Upper lobe of right lung (tissue), 1 donor: ENCODE measurements at regions not wholly inside any gene's neighbourhood (a gene's known extent, or its start where the extent isn't known, plus 50 kb on each side); places are given as distances from the start of the nearest gene placed in this dataset.

Experiments used
- ATAC-seq: fragments of 200-7000 bp; cut with Tn5 transposase; one replicate; pipeline ENCODE4 v1.9.1; 2020; ENCODE audit warnings: mild to moderate bottlenecking, moderate library complexity
- DNase-seq: peaks from one replicate; pipeline ENCODE4 v3.0.0-alpha.2; 2020
- H3K27ac ChIP-seq: fragments of 200-600 bp; one replicate; pipeline ENCODE4 v1.8.0; 2022
- H3K27me3 ChIP-seq: fragments of 200-600 bp; one replicate; pipeline ENCODE4 v1.8.0; 2022; ENCODE audit warnings: mild to moderate bottlenecking
- H3K36me3 ChIP-seq: fragments of 200-600 bp; one replicate; pipeline ENCODE4 v1.8.0; 2022
- H3K4me1 ChIP-seq: fragments of 200-600 bp; one replicate; pipeline ENCODE4 v1.8.0; 2022
- H3K4me3 ChIP-seq: fragments of 200-600 bp; one replicate; pipeline ENCODE4 v1.8.0; 2022; ENCODE audit warnings: mild to moderate bottlenecking
- H3K9me3 ChIP-seq: fragments of 200-600 bp; one replicate; pipeline ENCODE4 v1.8.0; 2022
- CTCF ChIP-seq: fragments of 200-600 bp; IDR thresholded peaks from one replicate; pipeline ENCODE4 v1.8.0; 2022; ENCODE audit warnings: antibody characterized with exemption
- intact Hi-C: fragments of 100-400 bp; cut with DNase I; formaldehyde crosslinking; loops from one replicate; pipeline ENCODE4 v1.11.0; 2022
- donor health status: DM: no; HTN: yes; CAD: no; lungs with severe emphysema.

GRCh38 chr7:21020667-21021066 lies 234.0 kb upstream of the SP8 start:
- Histone ChIP-seq H3K27me3 (no peaks in the 10 kb centered on the region), H3K4me1 (no peaks in the 10 kb centered on the region), H3K36me3 (no peaks in the 10 kb centered on the region), H3K4me3 (no peak overlapping the region), H3K27ac (no peak overlapping the region), H3K9me3 (no peaks in the 10 kb centered on the region)
- DNase-seq: no peak
- intact Hi-C loops: no loop called here
- ATAC-seq: no peak
- no peak for TF ChIP-seq CTCF

- TF ChIP-seq CTCF: no peak
- H3K9me3 ChIP-seq: no peaks in the 10 kb centered on the region
- intact Hi-C loops: no loop called here
- ATAC-seq: no peak
- no peaks in the 10 kb centered on the region for H3K4me1 ChIP-seq
- DNase-seq: no peak
- H3K27ac ChIP-seq: no peak overlapping the region
- no peak overlapping the region for H3K4me3 ChIP-seq
- no peaks in the 10 kb centered on the region for H3K27me3 ChIP-seq
- H3K36me3 ChIP-seq: no peaks in the 10 kb centered on the region
Measured at GRCh38 chr7:21023841-21024484, 237.3 kb upstream of the SP8 start.

- no peaks in the 10 kb centered on the region for H3K4me1 ChIP-seq
- intact Hi-C loops: no loop called here
- no peaks in the 10 kb centered on the region for H3K27me3 ChIP-seq
- DNase-seq (no peak), ATAC-seq (no peak)
- H3K9me3 ChIP-seq: no peaks in the 10 kb centered on the region
- TF ChIP-seq CTCF: no peak
- H3K4me3 ChIP-seq: no peak overlapping the region
- H3K27ac ChIP-seq: no peak overlapping the region
- H3K36me3 ChIP-seq: no peaks in the 10 kb centered on the region
Measured at GRCh38 chr7:21024485-21024867, 237.8 kb upstream of the SP8 start.

- ATAC-seq (peak; percentile 85), DNase-seq (no peak)
- H3K27me3 ChIP-seq: no peaks in the 10 kb centered on the region
- no peaks in the 10 kb centered on the region for H3K36me3 ChIP-seq
- no peak for TF ChIP-seq CTCF
- H3K9me3 ChIP-seq: no peaks in the 10 kb centered on the region
- intact Hi-C loops: no loop called here
- H3K4me3 ChIP-seq: no peak overlapping the region
- no peak overlapping the region for H3K27ac ChIP-seq
- H3K4me1 ChIP-seq: no peaks in the 10 kb centered on the region
Measured at GRCh38 chr7:21028186-21028585, 241.5 kb upstream of the SP8 start.

GRCh38 chr7:21028599-21028998 lies 241.9 kb upstream of the SP8 start:
- no peak for ATAC-seq
- DNase-seq: no peak
- intact Hi-C loops: no loop called here

More at GRCh38 chr7:21028599-21028998, 241.9 kb upstream of the SP8 start:
- no peak overlapping the region for H3K27ac ChIP-seq
- no peak overlapping the region for H3K4me3 ChIP-seq
- no peaks in the 10 kb centered on the region for H3K9me3 ChIP-seq
- H3K27me3 ChIP-seq: no peaks in the 10 kb centered on the region
- H3K4me1 ChIP-seq: no peaks in the 10 kb centered on the region
- TF ChIP-seq CTCF: no peak
- no peaks in the 10 kb centered on the region for H3K36me3 ChIP-seq
